SU-DHL-6 (cell line): ENCODE measurements at regions not wholly inside any gene's neighbourhood (a gene's known extent, or its start where the extent isn't known, plus 50 kb on each side); places are given as distances from the start of the nearest gene placed in this dataset.

ENCODE experiments used
- H2AFZ ChIP-seq: fragments of 200-600 bp; sonication (generic); 2 replicates; pipeline ENCODE4 v1.6.1; 2014; ENCODE audit warnings: low read depth, mild to moderate bottlenecking, moderate library complexity, mixed read lengths, antibody characterized with exemption, low read length; ENCODE audit not compliant: severe bottlenecking
- H3F3A ChIP-seq: fragments of 200-600 bp; shearing (Covaris generic); 2 replicates; pipeline ENCODE4 v1.6.0; 2016; ENCODE audit warnings: antibody characterized with exemption, mild to moderate bottlenecking; ENCODE audit not compliant: insufficient read depth
- H3K27ac ChIP-seq: fragments of 200-600 bp; sonication (generic); 2 replicates; pipeline ENCODE4 v1.5.1; 2016; ENCODE audit warnings: low read depth, mild to moderate bottlenecking, low read length, moderate library complexity, mixed read lengths
- H3K27me3 ChIP-seq: fragments of 200-600 bp; sonication (generic), shearing (Covaris generic); 2 replicates; pipeline ENCODE4 v1.6.0; 2014; ENCODE audit warnings: mild to moderate bottlenecking, low read length
- H3K36me3 ChIP-seq: fragments of 200-600 bp; sonication (generic); 2 replicates; pipeline ENCODE4 v1.6.1; 2014; ENCODE audit warnings: mild to moderate bottlenecking, low read length, mixed read lengths
- H3K4me2 ChIP-seq: fragments of 300-600, 200-600 bp; shearing (Covaris generic), sonication (generic); 2 replicates; pipeline ENCODE4 v1.6.0; 2014; ENCODE audit warnings: low read length, low read depth, mild to moderate bottlenecking; ENCODE audit not compliant: poor library complexity, severe bottlenecking
- H3K4me3 ChIP-seq: fragments of 200-600 bp; sonication (generic); 2 replicates; pipeline ENCODE4 v1.5.1; 2014; ENCODE audit warnings: antibody characterized with exemption, low read length, mild to moderate bottlenecking, mixed read lengths; ENCODE audit not compliant: insufficient read depth, poor library complexity, severe bottlenecking
- H3K79me2 ChIP-seq: fragments of 200-600 bp; sonication (generic); 2 replicates; pipeline ENCODE4 v1.6.1; 2014; ENCODE audit warnings: mild to moderate bottlenecking, low read length, moderate library complexity; ENCODE audit not compliant: insufficient read depth
- H3K9ac ChIP-seq: fragments of 200-600 bp; sonication (generic); 2 replicates; pipeline ENCODE4 v1.7.0; 2014; ENCODE audit warnings: mild to moderate bottlenecking, low read length
- H3K9me2 ChIP-seq: fragments of 200-600 bp; sonication (generic); replicated peaks from 2 replicates; pipeline ENCODE4 v1.6.1; 2014; ENCODE audit warnings: low read length; ENCODE audit not compliant: insufficient read depth
- H3K9me3 ChIP-seq: fragments of 200-600 bp; sonication (generic); 2 replicates; pipeline ENCODE4 v1.6.1; 2014; ENCODE audit warnings: low read length, mixed read lengths; ENCODE audit not compliant: insufficient read depth
- H4K20me1 ChIP-seq: fragments of 200-600 bp; sonication (generic); 2 replicates; pipeline ENCODE4 v1.6.1; 2014; ENCODE audit warnings: low read depth, mild to moderate bottlenecking, antibody characterized with exemption, low read length, moderate library complexity, mixed read lengths
- EZH2phosphoT487 ChIP-seq: fragments of 200-600 bp; sonication (generic), shearing (Covaris generic); conservative IDR thresholded peaks from 2 replicates; pipeline ENCODE4 v1.6.1; 2018; ENCODE audit warnings: mild to moderate bottlenecking, antibody characterized with exemption, low read length, moderate library complexity, mixed read lengths
- TF ChIP-seq, protein P1 (sequence below): fragments of 200-600 bp; sonication (generic); IDR thresholded peaks from one replicate; pipeline ENCODE4 v1.5.1; 2017; ENCODE audit warnings: antibody characterized with exemption, mild to moderate bottlenecking, low read length, moderate library complexity; ENCODE audit not compliant: insufficient read depth, poor library complexity, severe bottlenecking

DNA sequence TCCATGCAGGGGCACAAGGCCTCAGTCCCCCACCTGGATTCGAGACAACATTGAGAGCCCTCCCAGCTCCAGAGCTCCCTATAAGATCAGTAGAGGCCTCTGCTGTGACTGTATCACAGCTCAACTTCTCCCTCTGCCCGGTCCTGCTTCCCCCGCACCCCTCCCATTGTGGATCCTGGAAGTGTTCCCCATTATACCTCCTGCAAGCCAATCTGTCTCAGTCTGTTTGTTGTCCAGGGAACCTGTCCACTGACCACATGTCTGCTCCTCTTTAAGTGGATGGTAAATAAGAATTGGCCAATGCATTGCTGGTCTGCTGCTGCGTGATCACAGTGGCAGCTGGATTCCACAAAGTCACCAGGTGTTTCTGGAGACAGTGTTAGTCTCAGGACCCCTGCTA is 259.7 kb upstream of the HABP2 start:
- H3F3A ChIP-seq, result no peaks in the 10 kb centered on the region
- no peak overlapping the region for H3K4me2 ChIP-seq
- H3K27me3 ChIP-seq, result no peaks in the 10 kb centered on the region
- no peak overlapping the region for H3K27ac ChIP-seq
- no peaks in the 10 kb centered on the region for H3K9me2 ChIP-seq
- no peaks in the 10 kb centered on the region for H3K9me3 ChIP-seq
- TF ChIP-seq, protein P1, sequence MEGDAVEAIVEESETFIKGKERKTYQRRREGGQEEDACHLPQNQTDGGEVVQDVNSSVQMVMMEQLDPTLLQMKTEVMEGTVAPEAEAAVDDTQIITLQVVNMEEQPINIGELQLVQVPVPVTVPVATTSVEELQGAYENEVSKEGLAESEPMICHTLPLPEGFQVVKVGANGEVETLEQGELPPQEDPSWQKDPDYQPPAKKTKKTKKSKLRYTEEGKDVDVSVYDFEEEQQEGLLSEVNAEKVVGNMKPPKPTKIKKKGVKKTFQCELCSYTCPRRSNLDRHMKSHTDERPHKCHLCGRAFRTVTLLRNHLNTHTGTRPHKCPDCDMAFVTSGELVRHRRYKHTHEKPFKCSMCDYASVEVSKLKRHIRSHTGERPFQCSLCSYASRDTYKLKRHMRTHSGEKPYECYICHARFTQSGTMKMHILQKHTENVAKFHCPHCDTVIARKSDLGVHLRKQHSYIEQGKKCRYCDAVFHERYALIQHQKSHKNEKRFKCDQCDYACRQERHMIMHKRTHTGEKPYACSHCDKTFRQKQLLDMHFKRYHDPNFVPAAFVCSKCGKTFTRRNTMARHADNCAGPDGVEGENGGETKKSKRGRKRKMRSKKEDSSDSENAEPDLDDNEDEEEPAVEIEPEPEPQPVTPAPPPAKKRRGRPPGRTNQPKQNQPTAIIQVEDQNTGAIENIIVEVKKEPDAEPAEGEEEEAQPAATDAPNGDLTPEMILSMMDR, result no peak
- TF ChIP-seq EZH2phosphoT487, result no peak
- no peaks in the 10 kb centered on the region for H3K36me3 ChIP-seq
- no peak overlapping the region for H3K9ac ChIP-seq
- H4K20me1 ChIP-seq, result no peaks in the 10 kb centered on the region
- H3K79me2 ChIP-seq, result no peaks in the 10 kb centered on the region
- H2AFZ ChIP-seq, result no peak overlapping the region
- no peak overlapping the region for H3K4me3 ChIP-seq

DNA sequence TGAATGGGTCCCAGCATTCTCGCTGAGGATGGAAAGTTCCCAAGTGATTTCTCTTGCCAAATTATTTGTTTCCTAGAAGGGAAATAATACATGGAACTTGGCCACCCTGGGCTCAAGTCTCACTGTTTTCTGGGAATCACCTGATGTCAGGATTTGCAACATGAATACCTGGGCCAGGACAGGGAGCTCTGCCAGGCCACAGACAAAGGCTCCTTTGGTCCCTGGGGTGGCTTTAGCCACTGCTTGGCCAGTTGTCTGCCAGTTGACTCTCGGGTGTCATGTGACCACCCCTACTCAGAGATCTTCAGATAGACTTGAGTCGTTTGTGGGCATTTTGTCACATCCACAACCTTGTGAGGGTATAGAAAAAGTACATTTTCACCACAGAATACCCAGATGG is 258.0 kb upstream of the HABP2 start:
- Histone ChIP-seq H3K9me2 (no peaks in the 10 kb centered on the region), H3K9me3 (no peaks in the 10 kb centered on the region), H3K27ac (no peak overlapping the region), H2AFZ (no peak overlapping the region), H3K4me2 (no peak overlapping the region), H3K9ac (no peak overlapping the region), H3F3A (no peaks in the 10 kb centered on the region), H4K20me1 (no peaks in the 10 kb centered on the region), H3K27me3 (no peaks in the 10 kb centered on the region), H3K4me3 (no peak overlapping the region), H3K79me2 (no peaks in the 10 kb centered on the region), H3K36me3 (no peaks in the 10 kb centered on the region)
- TF ChIP-seq, protein P1, result no peak
- no peak for TF ChIP-seq EZH2phosphoT487

- no peak overlapping the region for H3K27ac ChIP-seq
- H3K9ac ChIP-seq, result no peak overlapping the region
- no peak for TF ChIP-seq EZH2phosphoT487
These were observed 255.6 kb upstream of the HABP2 start for GRCh38 chr10:113297226-113297625.

DNA sequence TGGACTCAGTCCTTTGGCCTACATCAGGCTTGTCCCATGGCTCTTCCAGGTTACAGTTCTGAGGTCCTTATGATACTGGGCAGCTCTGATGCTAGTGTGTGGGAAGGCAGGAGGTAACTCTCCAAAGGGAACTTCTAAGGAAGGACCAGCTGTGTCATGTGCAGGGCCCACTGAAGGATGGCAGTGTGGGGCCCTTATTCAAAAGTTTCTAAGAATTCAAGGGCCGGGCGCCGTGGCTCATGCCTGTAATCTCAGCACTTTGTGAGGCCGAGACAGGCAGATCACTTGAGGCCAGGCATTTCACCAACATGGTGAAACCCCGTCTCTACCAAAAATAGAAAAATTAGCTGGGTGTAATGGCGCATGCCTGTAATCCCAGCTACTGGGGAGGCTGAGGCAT is 254.2 kb upstream of the HABP2 start:
- no peaks in the 10 kb centered on the region for H3K36me3 ChIP-seq
- no peak overlapping the region for H2AFZ ChIP-seq
- no peaks in the 10 kb centered on the region for H3K9me2 ChIP-seq
- no peak overlapping the region for H3K9ac ChIP-seq
- no peak for TF ChIP-seq EZH2phosphoT487
- TF ChIP-seq, protein P1, result no peak
- no peaks in the 10 kb centered on the region for H4K20me1 ChIP-seq
- H3K9me3 ChIP-seq, result no peaks in the 10 kb centered on the region
- H3F3A ChIP-seq, result no peaks in the 10 kb centered on the region
- H3K27ac ChIP-seq, result no peak overlapping the region
- no peaks in the 10 kb centered on the region for H3K79me2 ChIP-seq
- H3K4me3 ChIP-seq, result no peak overlapping the region
- no peaks in the 10 kb centered on the region for H3K27me3 ChIP-seq
- no peak overlapping the region for H3K4me2 ChIP-seq

More at GRCh38 chr10:113297226-113297625, 255.6 kb upstream of the HABP2 start:
- H4K20me1 ChIP-seq, result no peaks in the 10 kb centered on the region
- no peaks in the 10 kb centered on the region for H3K36me3 ChIP-seq
- no peak overlapping the region for H2AFZ ChIP-seq
- H3K4me2 ChIP-seq, result no peak overlapping the region
- H3K9me3 ChIP-seq, result no peaks in the 10 kb centered on the region
- no peaks in the 10 kb centered on the region for H3F3A ChIP-seq
- no peaks in the 10 kb centered on the region for H3K27me3 ChIP-seq
- H3K79me2 ChIP-seq, result no peaks in the 10 kb centered on the region
- no peaks in the 10 kb centered on the region for H3K9me2 ChIP-seq
- H3K4me3 ChIP-seq, result no peak overlapping the region
